Left ventricle myocardium inferior (tissue), 1 donor: ENCODE measurements at regions not wholly inside any gene's neighbourhood (a gene's known extent, or its start where the extent isn't known, plus 50 kb on each side); places are given as distances from the start of the nearest gene placed in this dataset.

ENCODE experiments used
- DNase-seq: peaks from one replicate; pipeline ENCODE4 v3.0.0-alpha.2; 2020
- H3K27ac ChIP-seq: fragments of 200-600 bp; replicated peaks from 2 replicates; pipeline ENCODE4 v1.8.0; 2021
- H3K27me3 ChIP-seq: fragments of 200-600 bp; 2 replicates; pipeline ENCODE4 v1.8.0; 2021; ENCODE audit warnings: low read depth
- H3K36me3 ChIP-seq: fragments of 200-600 bp; 2 replicates; pipeline ENCODE4 v1.8.0; 2021
- H3K4me1 ChIP-seq: fragments of 200-600 bp; 2 replicates; pipeline ENCODE4 v1.8.0; 2021
- H3K4me3 ChIP-seq: fragments of 200-600 bp; 2 replicates; pipeline ENCODE4 v1.8.0; 2021; ENCODE audit warnings: mild to moderate bottlenecking, moderate library complexity
- H3K9me3 ChIP-seq: fragments of 200-600 bp; replicated peaks from 2 replicates; pipeline ENCODE4 v1.8.0; 2021
- CTCF ChIP-seq: fragments of 200-600 bp; IDR thresholded peaks from 2 replicates; pipeline ENCODE4 v1.8.0; 2021; ENCODE audit warnings: antibody characterized with exemption, mild to moderate bottlenecking, borderline replicate concordance
- intact Hi-C: fragments of 100-400 bp; cut with micrococcal nuclease; formaldehyde crosslinking; loops from one replicate; pipeline ENCODE4 v1.11.0; 2022
- donor health status: DM: no; HTN: yes; CAD: no; lungs with severe emphysema.

- intact Hi-C loops: no loop called here
- Histone ChIP-seq H3K27ac (no peak overlapping the region), H3K36me3 (no peaks in the 10 kb centered on the region), H3K27me3 (no peaks in the 10 kb centered on the region), H3K9me3 (no peaks in the 10 kb centered on the region), H3K4me3 (no peak overlapping the region), H3K4me1 (no peaks in the 10 kb centered on the region)
- peak; percentile 86 for TF ChIP-seq CTCF
- peak; percentile 35 for DNase-seq
Observed at GRCh38 chr2:174697255-174697654, 67.0 kb downstream of the CHRNA1 start.

DNA sequence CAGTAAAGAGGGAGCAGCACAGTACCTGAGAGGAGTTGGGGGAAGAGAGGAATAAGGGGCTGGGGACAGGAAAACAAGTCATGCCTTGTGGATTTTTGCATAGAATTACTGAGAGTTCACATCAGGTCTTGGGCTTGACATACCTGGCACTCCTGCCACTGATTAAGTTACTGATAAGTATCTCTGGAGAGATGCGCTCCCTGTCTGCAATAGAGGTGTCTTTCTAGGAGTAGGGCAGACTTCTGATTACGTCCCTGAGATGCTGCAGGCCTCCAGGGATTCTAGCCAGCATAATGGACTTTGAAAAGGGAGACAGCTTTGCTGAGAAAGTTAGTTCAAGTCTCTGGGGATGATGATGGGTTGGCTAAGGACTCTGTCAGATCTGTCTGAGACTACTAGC, 69.4 kb downstream of the CHRNA1 start:
- intact Hi-C loops: no loop called here
- DNase-seq: no peak
- Histone ChIP-seq H3K36me3 (no peaks in the 10 kb centered on the region), H3K9me3 (no peaks in the 10 kb centered on the region), H3K4me3 (no peak overlapping the region), H3K27ac (no peak overlapping the region), H3K4me1 (no peaks in the 10 kb centered on the region), H3K27me3 (no peaks in the 10 kb centered on the region)
- TF ChIP-seq CTCF: no peak

DNA sequence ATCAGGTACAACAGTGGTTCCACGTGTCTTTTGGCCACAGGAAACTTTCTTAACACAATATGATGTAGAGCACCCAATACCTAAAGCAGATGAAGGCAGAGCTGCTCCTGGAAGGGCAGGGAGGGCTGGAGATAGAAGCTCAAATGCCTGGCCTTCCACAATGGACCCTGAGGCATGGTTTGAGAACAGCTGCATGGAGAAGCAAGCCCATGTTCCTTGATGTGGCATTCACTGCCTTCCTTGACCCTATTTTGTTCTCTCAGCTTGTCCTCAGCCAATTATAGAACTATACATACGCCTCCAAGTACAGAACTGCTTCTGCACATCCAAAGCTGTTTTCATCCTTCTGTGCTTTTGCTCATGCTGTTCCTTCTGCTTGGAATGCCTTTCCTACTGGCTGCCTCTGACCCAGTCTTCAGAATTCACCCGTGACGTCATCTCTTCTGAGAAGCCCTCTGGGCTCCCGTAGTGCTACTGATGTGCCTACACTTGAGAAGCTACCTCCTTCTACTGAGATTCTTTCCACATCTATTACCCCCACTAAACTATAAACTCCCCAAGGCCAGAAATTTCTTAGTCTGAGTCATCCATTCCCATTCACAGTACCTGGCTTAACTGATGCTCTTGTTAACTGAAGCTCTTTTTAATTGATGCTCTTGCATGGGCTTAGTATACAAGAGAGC, 69.9 kb downstream of the CHRNA1 start:
- H3K36me3 ChIP-seq: no peaks in the 10 kb centered on the region
- TF ChIP-seq CTCF: no peak
- intact Hi-C loops: no loop called here
- H3K27me3 ChIP-seq: no peaks in the 10 kb centered on the region
- H3K9me3 ChIP-seq: no peaks in the 10 kb centered on the region
- H3K27ac ChIP-seq: no peak overlapping the region
- H3K4me3 ChIP-seq: no peak overlapping the region
- DNase-seq: no peak
- H3K4me1 ChIP-seq: no peaks in the 10 kb centered on the region

- H3K27ac ChIP-seq: no peak overlapping the region
- H3K4me1 ChIP-seq: no peaks in the 10 kb centered on the region
- no peaks in the 10 kb centered on the region for H3K9me3 ChIP-seq
- H3K4me3 ChIP-seq: no peak overlapping the region
- no peaks in the 10 kb centered on the region for H3K36me3 ChIP-seq
- DNase-seq: no peak
- TF ChIP-seq CTCF: no peak
- intact Hi-C loops: no loop called here
- no peaks in the 10 kb centered on the region for H3K27me3 ChIP-seq
Observed at GRCh38 chr2:174693344-174693743, 70.9 kb downstream of the CHRNA1 start.

GRCh38 chr2:174692256-174692919, 71.9 kb downstream of the CHRNA1 start:
- Histone ChIP-seq H3K4me1 (no peaks in the 10 kb centered on the region), H3K36me3 (no peaks in the 10 kb centered on the region), H3K27ac (no peak overlapping the region), H3K9me3 (no peaks in the 10 kb centered on the region), H3K4me3 (no peak overlapping the region), H3K27me3 (no peaks in the 10 kb centered on the region)
- TF ChIP-seq CTCF: no peak
- DNase-seq: no peak
- intact Hi-C loops: no loop called here
